ENCODE measurements at regions not wholly inside any gene's neighbourhood (a gene's known extent, or its start where the extent isn't known, plus 50 kb on each side); places are given as distances from the start of the nearest gene placed in this dataset.
A peak's percentile ranks its signal among the peaks of the same experiment; 100 is the strongest.
"Not testable (repeated sequence)": the region's sequence is repeated elsewhere in the genome, so short reads cannot be mapped to it uniquely, and the experiment has no call there.

- peak; percentile 27 for TF ChIP-seq CTCF (IDR thresholded peaks at IDR 0.05; ENCODE audit: control insufficient read depth, insufficient read depth, low read depth, low read length, missing control alignments)
- no peak overlapping the region for H3K4me3 ChIP-seq (ENCODE audit: control insufficient read depth, low read depth, low read length)
- DNase-seq (ENCODE audit: low read depth), result no peak
Measured at GRCh38 chrX:95764972-95765451, 919.6 kb upstream of the DIAPH2 start.

- not testable (repeated sequence) for H3K4me3 ChIP-seq (ENCODE audit: control insufficient read depth, low read depth, low read length); DNase-seq (ENCODE audit: low read depth)
Measured at GRCh38 chrX:95771198-95771597, 913.4 kb upstream of the DIAPH2 start.

GRCh38 chrX:95791876-95792275, 892.8 kb upstream of the DIAPH2 start:
- no peak for DNase-seq (ENCODE audit: low read depth)
- no peak for TF ChIP-seq CTCF (IDR thresholded peaks at IDR 0.05; ENCODE audit: control insufficient read depth, insufficient read depth, low read depth, low read length, missing control alignments)
- no peak overlapping the region for H3K4me3 ChIP-seq (ENCODE audit: control insufficient read depth, low read depth, low read length)

GRCh38 chrX:95797344-95797743, 887.3 kb upstream of the DIAPH2 start:
- H3K4me3 ChIP-seq (ENCODE audit: control insufficient read depth, low read depth, low read length), result no peak overlapping the region
- DNase-seq (ENCODE audit: low read depth), result no peak
- TF ChIP-seq CTCF (IDR thresholded peaks at IDR 0.05; ENCODE audit: control insufficient read depth, insufficient read depth, low read depth, low read length, missing control alignments), result no peak

- H3K4me3 ChIP-seq (ENCODE audit: control insufficient read depth, low read depth, low read length), result no peak overlapping the region
- no peak for TF ChIP-seq CTCF (IDR thresholded peaks at IDR 0.05; ENCODE audit: control insufficient read depth, insufficient read depth, low read depth, low read length, missing control alignments)
- no peak for DNase-seq (ENCODE audit: low read depth)
Measured at GRCh38 chrX:95823796-95824195, 860.8 kb upstream of the DIAPH2 start.

GRCh38 chrX:95835223-95835622, 849.4 kb upstream of the DIAPH2 start:
- H3K4me3 ChIP-seq (ENCODE audit: control insufficient read depth, low read depth, low read length), result no peak overlapping the region
- no peak for DNase-seq (ENCODE audit: low read depth)
- no peak for TF ChIP-seq CTCF (IDR thresholded peaks at IDR 0.05; ENCODE audit: control insufficient read depth, insufficient read depth, low read depth, low read length, missing control alignments)

- no peak for TF ChIP-seq CTCF (IDR thresholded peaks at IDR 0.05; ENCODE audit: control insufficient read depth, insufficient read depth, low read depth, low read length, missing control alignments)
- DNase-seq (ENCODE audit: low read depth), result no peak
- H3K4me3 ChIP-seq (ENCODE audit: control insufficient read depth, low read depth, low read length), result no peak overlapping the region
Measured at GRCh38 chrX:95836517-95836916, 848.1 kb upstream of the DIAPH2 start.
